Neuronal stem cell (in vitro differentiated cells): ENCODE measurements at regions not wholly inside any gene's neighbourhood (a gene's known extent, or its start where the extent isn't known, plus 50 kb on each side); places are given as distances from the start of the nearest gene placed in this dataset.
"Not testable (repeated sequence)": the region's sequence is repeated elsewhere in the genome, so short reads cannot be mapped to it uniquely, and the experiment has no call there.

Experiments used
- DNase-seq: peaks from one replicate; pipeline ENCODE4 v3.0.0-alpha.2; 2013; ENCODE audit warnings: low spot score
- H2AFZ ChIP-seq: one replicate; pipeline ENCODE4 v1.6.1; 2013; ENCODE audit warnings: mild to moderate bottlenecking, low read length, inconsistent platforms
- H2AK5ac ChIP-seq: 2 replicates; pipeline ENCODE4 v1.6.1; 2013; ENCODE audit warnings: low read depth, mild to moderate bottlenecking, inconsistent platforms, low read length, moderate library complexity, mixed read lengths
- H2BK120ac ChIP-seq: 2 replicates; pipeline ENCODE4 v1.6.1; 2013; ENCODE audit warnings: low read depth, mild to moderate bottlenecking, inconsistent platforms, low read length, moderate library complexity, mixed read lengths
- H2BK12ac ChIP-seq: one replicate; pipeline ENCODE4 v1.6.1; 2013; ENCODE audit warnings: low read length, inconsistent platforms
- H2BK15ac ChIP-seq: 2 replicates; pipeline ENCODE4 v1.6.1; 2013; ENCODE audit warnings: mild to moderate bottlenecking, low read length, inconsistent platforms, mixed read lengths
- H2BK5ac ChIP-seq: one replicate; pipeline ENCODE4 v1.6.1; 2013; ENCODE audit warnings: inconsistent platforms, mild to moderate bottlenecking, low read length, moderate library complexity
- H3K14ac ChIP-seq: one replicate; pipeline ENCODE4 v1.6.1; 2013; ENCODE audit warnings: low read length, inconsistent platforms
- H3K18ac ChIP-seq: 2 replicates; pipeline ENCODE4 v1.6.1; 2013; ENCODE audit warnings: low read length, inconsistent platforms
- H3K23ac ChIP-seq: 2 replicates; pipeline ENCODE4 v1.6.1; 2013; ENCODE audit warnings: low read depth, mild to moderate bottlenecking, mixed read lengths, low read length, inconsistent platforms; ENCODE audit not compliant: poor library complexity
- H3K27ac ChIP-seq: replicated peaks from 3 replicates; pipeline ENCODE4 v1.5.1; 2013; ENCODE audit warnings: low read length, inconsistent platforms
- H3K27me3 ChIP-seq, 3 experiments: 2 replicates each; pipeline ENCODE4 v1.6.1; 2013; ENCODE audit warnings: low read length in 3 of 3, mild to moderate bottlenecking in 2 of 3, inconsistent platforms in 1 of 3, low read depth in 1 of 3, mixed read lengths in 1 of 3, moderate library complexity in 1 of 3; ENCODE audit not compliant: control insufficient read depth in 3 of 3, insufficient read depth in 3 of 3
- H3K36me3 ChIP-seq, 2 donors: replicated peaks in 1 of 2; 2 replicates each; pipeline ENCODE4 v1.6.1; 2013; ENCODE audit warnings: low read length in 2 of 2; ENCODE audit not compliant: control insufficient read depth in 2 of 2, insufficient read depth in 2 of 2
- H3K4ac ChIP-seq: 2 replicates; pipeline ENCODE4 v1.6.1; 2013; ENCODE audit warnings: inconsistent platforms, mild to moderate bottlenecking, low read length, moderate library complexity
- H3K4me1 ChIP-seq, 2 donors: 1 replicate in 1 of 2; 2 replicates in 1 of 2; pipeline ENCODE4 v1.6.1; 2013; ENCODE audit warnings: low read length in 2 of 2, low read depth in 1 of 2; ENCODE audit not compliant: control insufficient read depth in 2 of 2, insufficient read depth in 1 of 2
- H3K4me2 ChIP-seq: one replicate; pipeline ENCODE4 v1.6.1; 2013; ENCODE audit warnings: mild to moderate bottlenecking, low read length, inconsistent platforms; ENCODE audit not compliant: insufficient read depth, poor library complexity, severe bottlenecking
- H3K4me3 ChIP-seq, 2 donors: 2 replicates each; pipeline ENCODE4 v1.5.1; 2013; ENCODE audit warnings: low read length in 2 of 2, mild to moderate bottlenecking in 2 of 2, inconsistent platforms in 1 of 2, moderate library complexity in 1 of 2
- H3K79me1 ChIP-seq: one replicate; pipeline ENCODE4 v1.6.1; 2013; ENCODE audit warnings: low read depth, mild to moderate bottlenecking, inconsistent platforms, low read length, moderate library complexity
- H3K9ac ChIP-seq: one replicate; pipeline ENCODE4 v1.6.1; 2013; ENCODE audit warnings: mild to moderate bottlenecking, low read depth, low read length, inconsistent platforms; ENCODE audit not compliant: poor library complexity
- H3K9me3 ChIP-seq, 2 donors: replicated peaks in 1 of 2; 2 replicates each; pipeline versions ENCODE3 to v1.6.1; 2013; ENCODE audit warnings: low read length in 2 of 2, mild to moderate bottlenecking in 2 of 2, inconsistent platforms in 1 of 2, low read depth in 1 of 2, mixed read lengths in 1 of 2, moderate library complexity in 1 of 2; ENCODE audit not compliant: control insufficient read depth in 2 of 2, insufficient read depth in 1 of 2
- H4K8ac ChIP-seq: one replicate; pipeline ENCODE4 v1.6.1; 2013; ENCODE audit warnings: low read depth, mild to moderate bottlenecking, inconsistent platforms, low read length, moderate library complexity
- H4K91ac ChIP-seq: one replicate; pipeline ENCODE4 v1.6.1; 2013; ENCODE audit warnings: low read length, low read depth, mild to moderate bottlenecking, inconsistent platforms; ENCODE audit not compliant: poor library complexity
- WGBS, 2 donors: extraction: QIAGEN DNeasy Blood & Tissue Kit; methylation state at CpG; one replicate each; pipeline ENCODE4 v1.1.7; 2013; ENCODE audit warnings: missing lambda C conversion rate in 2 of 2, mixed read lengths in 1 of 2; ENCODE audit not compliant: insufficient read length in 2 of 2, insufficient replicate concordance in 1 of 2; ENCODE audit errors: extremely low coverage in 2 of 2; 5-methylcytosine and 5-hydroxymethylcytosine counted together

DNA sequence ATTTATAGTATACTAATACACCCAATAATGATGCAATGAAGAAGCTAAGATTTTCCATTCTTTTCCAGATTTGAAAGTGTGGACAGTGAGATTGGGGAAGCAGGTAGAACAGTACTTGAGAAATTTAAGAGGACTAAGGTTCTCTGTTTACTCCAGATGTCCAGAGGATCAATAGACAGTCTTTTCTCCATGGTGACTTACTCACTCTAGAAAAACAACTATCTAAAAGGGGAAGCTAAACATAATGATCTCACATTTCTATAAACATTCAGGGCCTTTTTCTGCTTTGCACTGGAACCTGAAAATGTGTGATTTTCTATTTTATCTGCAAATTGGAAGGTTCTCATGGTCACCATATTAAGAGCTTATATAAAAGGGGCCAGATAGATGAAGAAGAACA lies 93.9 kb upstream of the ZBTB18 start:
- H4K91ac ChIP-seq = no peak overlapping the region
- no peaks in the 10 kb centered on the region for H3K79me1 ChIP-seq
- no peak overlapping the region for H3K4me2 ChIP-seq
- no peaks in the 10 kb centered on the region for H3K27me3 ChIP-seq
- H3K14ac ChIP-seq = no peak overlapping the region
- H3K4ac ChIP-seq = no peak overlapping the region
- H3K9me3 ChIP-seq = no peaks in the 10 kb centered on the region
- H3K36me3 ChIP-seq = no peaks in the 10 kb centered on the region
- H3K4me1 ChIP-seq = peaks cover 0 to 2% of the 10 kb centered on the region in 2 donors
- no peak overlapping the region for H2BK12ac ChIP-seq
- H3K4me3 ChIP-seq = no peak overlapping the region
- DNase-seq = no peak
- H2BK120ac ChIP-seq = no peak overlapping the region
- no peak overlapping the region for H3K23ac ChIP-seq
- no peak overlapping the region for H2BK5ac ChIP-seq
- H2AK5ac ChIP-seq = no peak overlapping the region
- H2BK15ac ChIP-seq = no peak overlapping the region
- no peak overlapping the region for H3K18ac ChIP-seq
- no peak overlapping the region for H2AFZ ChIP-seq
- no peak overlapping the region for H3K27ac ChIP-seq
- H4K8ac ChIP-seq = no peak overlapping the region
- no peak overlapping the region for H3K9ac ChIP-seq

DNA sequence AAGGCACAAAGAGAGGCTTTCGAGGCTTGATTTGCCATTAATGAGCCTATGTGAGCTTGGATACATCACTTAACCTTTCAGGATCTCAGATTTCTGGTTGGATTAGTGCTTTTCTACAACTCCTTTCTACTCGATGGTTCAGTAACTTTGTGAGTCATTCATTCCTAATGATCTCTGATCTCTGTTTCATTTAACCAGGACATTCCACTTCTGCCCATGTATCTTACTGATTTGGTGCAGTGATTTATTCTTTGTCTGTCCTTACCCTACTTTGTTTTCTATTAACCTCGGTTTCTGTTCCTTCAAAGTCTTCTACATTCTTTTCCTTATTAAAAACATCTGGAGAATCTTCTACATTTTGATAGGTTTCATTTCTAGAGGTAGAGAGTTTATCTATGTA lies 94.6 kb upstream of the ZBTB18 start:
- Histone ChIP-seq H3K9ac (no peak overlapping the region), H3K4me2 (no peak overlapping the region), H2BK15ac (no peak overlapping the region), H2BK120ac (no peak overlapping the region), H3K4me3 (no peak overlapping the region), H2AK5ac (no peak overlapping the region), H3K36me3 (no peaks in the 10 kb centered on the region), H3K14ac (no peak overlapping the region), H3K9me3 (no peaks in the 10 kb centered on the region), H2AFZ (no peak overlapping the region), H3K4ac (no peak overlapping the region), H3K27me3 (no peaks in the 10 kb centered on the region), H3K4me1 (peaks cover 0 to 2% of the 10 kb centered on the region in 2 donors), H2BK12ac (no peak overlapping the region), H4K91ac (no peak overlapping the region), H3K27ac (no peak overlapping the region), H3K18ac (no peak overlapping the region), H3K23ac (no peak overlapping the region), H3K79me1 (no peaks in the 10 kb centered on the region), H2BK5ac (no peak overlapping the region), H4K8ac (no peak overlapping the region)
- no CpG with 5 or more reads among the region's 3 CpGs for WGBS, 2 donors
- DNase-seq = no peak

DNA sequence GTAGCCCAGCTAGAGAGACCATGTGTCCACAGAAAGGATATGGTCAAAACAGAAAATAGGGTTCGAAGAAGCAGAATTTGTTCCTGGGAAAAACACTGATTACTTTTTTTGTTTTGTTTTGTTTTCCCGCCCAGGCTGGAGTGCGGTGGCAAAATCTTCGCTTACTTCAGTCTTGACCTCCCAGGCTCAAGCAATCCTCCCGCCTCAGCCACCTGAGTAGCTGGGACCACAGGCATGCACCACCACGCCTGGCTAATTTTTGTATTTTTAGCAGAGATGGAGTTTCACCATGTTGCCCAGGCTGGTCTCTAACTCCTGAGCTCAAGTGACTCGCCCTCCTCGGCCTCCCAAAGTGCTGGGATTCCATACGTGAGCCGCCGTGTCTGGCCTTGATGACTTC lies 99.9 kb upstream of the ZBTB18 start:
- H3K9ac ChIP-seq, H2BK120ac ChIP-seq, H2BK15ac ChIP-seq, H2AFZ ChIP-seq, H3K79me1 ChIP-seq, H2AK5ac ChIP-seq, H3K18ac ChIP-seq, H2BK12ac ChIP-seq, H2BK5ac ChIP-seq, H4K91ac ChIP-seq, H3K23ac ChIP-seq, H4K8ac ChIP-seq, H3K9me3 ChIP-seq, H3K27ac ChIP-seq, H3K4me1 ChIP-seq, H3K4me2 ChIP-seq, DNase-seq, H3K14ac ChIP-seq, H3K36me3 ChIP-seq, H3K27me3 ChIP-seq, H3K4me3 ChIP-seq, H3K4ac ChIP-seq: not testable (repeated sequence)
- WGBS, 2 donors = no CpG with 5 or more reads among the region's 11 CpGs

DNA sequence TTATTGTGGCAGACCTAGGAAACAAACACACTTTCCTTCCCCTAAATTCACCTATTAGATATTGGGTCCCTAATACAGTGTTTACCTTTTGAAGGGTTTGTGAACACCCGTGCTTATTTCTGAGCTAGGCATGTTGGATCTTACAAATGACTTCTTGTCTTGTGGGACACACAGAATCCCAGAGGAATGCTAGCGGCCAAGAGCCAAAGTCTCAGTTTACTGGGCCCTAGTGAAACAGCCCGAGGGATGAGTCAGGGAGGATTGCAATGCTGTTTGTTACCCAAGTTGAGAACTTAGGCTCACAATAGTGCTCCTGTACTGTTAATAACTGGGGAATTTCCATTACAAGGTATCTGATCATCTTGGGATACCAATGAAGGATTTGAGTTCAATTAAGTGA lies 100.1 kb upstream of the AKT3 start:
- no peak overlapping the region for H3K4ac ChIP-seq
- no peak overlapping the region for H4K8ac ChIP-seq
- H2BK12ac ChIP-seq = no peak overlapping the region
- H3K9ac ChIP-seq = no peak overlapping the region
- no peak for DNase-seq
- H3K23ac ChIP-seq = no peak overlapping the region
- H2BK15ac ChIP-seq = no peak overlapping the region
- no peak overlapping the region for H2BK5ac ChIP-seq
- H2BK120ac ChIP-seq = no peak overlapping the region
- WGBS, 2 donors = no CpG with 5 or more reads among the region's 3 CpGs
- no peaks in the 10 kb centered on the region for H3K36me3 ChIP-seq
- H3K18ac ChIP-seq = no peak overlapping the region
- no peaks in the 10 kb centered on the region for H3K27me3 ChIP-seq
- no peak overlapping the region for H3K4me2 ChIP-seq
- no peaks in the 10 kb centered on the region for H3K79me1 ChIP-seq
- H2AK5ac ChIP-seq = no peak overlapping the region
- H3K4me3 ChIP-seq = no peak overlapping the region
- H3K14ac ChIP-seq = no peak overlapping the region
- no peak overlapping the region for H2AFZ ChIP-seq
- no peak overlapping the region for H3K27ac ChIP-seq
- H3K9me3 ChIP-seq = no peaks in the 10 kb centered on the region
- H3K4me1 ChIP-seq = peaks cover 0 to 6% of the 10 kb centered on the region in 2 donors
- no peak overlapping the region for H4K91ac ChIP-seq
